Left renal cortex interstitium (tissue), 4 donors: ENCODE measurements at regions not wholly inside any gene's neighbourhood (a gene's known extent, or its start where the extent isn't known, plus 50 kb on each side); places are given as distances from the start of the nearest gene placed in this dataset.

Experiments used
- DNase-seq, 4 donors: peaks; one replicate each; pipeline ENCODE4 v3.0.0-alpha.2; 2013; ENCODE audit warnings: low read depth in 4 of 4, low spot score in 2 of 4, missing footprints in 1 of 4

GRCh38 chr6:40083141-40083920, 149.1 kb upstream of the MOCS1 start:
- no peak for DNase-seq

- DNase-seq = no peak
Measured at GRCh38 chr6:40082278-40083043, 148.2 kb upstream of the MOCS1 start.

GRCh38 chr6:40077736-40078135, 143.5 kb upstream of the MOCS1 start:
- DNase-seq = no peak

- DNase-seq = no peak
Measured at GRCh38 chr6:40077315-40077714, 143.1 kb upstream of the MOCS1 start.

GRCh38 chr6:40075056-40075590, 140.9 kb upstream of the MOCS1 start:
- no peak for DNase-seq

GRCh38 chr6:40074306-40075055, 140.2 kb upstream of the MOCS1 start:
- no peak for DNase-seq

GRCh38 chr6:40066372-40066771, 132.1 kb upstream of the MOCS1 start:
- no peak for DNase-seq

- no peak for DNase-seq
Measured at GRCh38 chr6:40056865-40057264, 122.6 kb upstream of the MOCS1 start.

- no peak for DNase-seq
Measured at GRCh38 chr6:40054602-40055001, 120.3 kb upstream of the MOCS1 start.

GRCh38 chr6:40054186-40054585, 119.9 kb upstream of the MOCS1 start:
- DNase-seq = no peak

- no peak for DNase-seq
Measured at GRCh38 chr6:40049128-40049527, 114.9 kb upstream of the MOCS1 start.

- DNase-seq = no peak
Measured at GRCh38 chr6:40044196-40044595, 109.9 kb upstream of the MOCS1 start.

GRCh38 chr6:40042232-40042631, 108.0 kb upstream of the MOCS1 start:
- no peak for DNase-seq

GRCh38 chr6:40039042-40039441, 104.8 kb upstream of the MOCS1 start:
- DNase-seq = no peak

- no peak for DNase-seq
Measured at GRCh38 chr6:40038626-40039025, 104.4 kb upstream of the MOCS1 start.

- DNase-seq = no peak
Measured at GRCh38 chr6:40037271-40037670, 103.0 kb upstream of the MOCS1 start.

- no peak for DNase-seq
Measured at GRCh38 chr6:40036186-40036585, 101.9 kb upstream of the MOCS1 start.

- no peak for DNase-seq
Measured at GRCh38 chr6:40028449-40028848, 94.2 kb upstream of the MOCS1 start.

GRCh38 chr6:40022867-40023266, 88.6 kb upstream of the MOCS1 start:
- no peak for DNase-seq

- no peak for DNase-seq
Measured at GRCh38 chr6:40020166-40020565, 85.9 kb upstream of the MOCS1 start.

- DNase-seq = no peak
Measured at GRCh38 chr6:40015530-40015929, 81.3 kb upstream of the MOCS1 start.
